ENCODE measurements at regions not wholly inside any gene's neighbourhood (a gene's known extent, or its start where the extent isn't known, plus 50 kb on each side); places are given as distances from the start of the nearest gene placed in this dataset.

- TF ChIP-seq, protein P1, sequence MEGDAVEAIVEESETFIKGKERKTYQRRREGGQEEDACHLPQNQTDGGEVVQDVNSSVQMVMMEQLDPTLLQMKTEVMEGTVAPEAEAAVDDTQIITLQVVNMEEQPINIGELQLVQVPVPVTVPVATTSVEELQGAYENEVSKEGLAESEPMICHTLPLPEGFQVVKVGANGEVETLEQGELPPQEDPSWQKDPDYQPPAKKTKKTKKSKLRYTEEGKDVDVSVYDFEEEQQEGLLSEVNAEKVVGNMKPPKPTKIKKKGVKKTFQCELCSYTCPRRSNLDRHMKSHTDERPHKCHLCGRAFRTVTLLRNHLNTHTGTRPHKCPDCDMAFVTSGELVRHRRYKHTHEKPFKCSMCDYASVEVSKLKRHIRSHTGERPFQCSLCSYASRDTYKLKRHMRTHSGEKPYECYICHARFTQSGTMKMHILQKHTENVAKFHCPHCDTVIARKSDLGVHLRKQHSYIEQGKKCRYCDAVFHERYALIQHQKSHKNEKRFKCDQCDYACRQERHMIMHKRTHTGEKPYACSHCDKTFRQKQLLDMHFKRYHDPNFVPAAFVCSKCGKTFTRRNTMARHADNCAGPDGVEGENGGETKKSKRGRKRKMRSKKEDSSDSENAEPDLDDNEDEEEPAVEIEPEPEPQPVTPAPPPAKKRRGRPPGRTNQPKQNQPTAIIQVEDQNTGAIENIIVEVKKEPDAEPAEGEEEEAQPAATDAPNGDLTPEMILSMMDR (IDR thresholded peaks at IDR 0.05; ENCODE audit: poor library complexity, severe bottlenecking): no peak
- Histone ChIP-seq H3K27me3 (ENCODE audit: insufficient read depth, poor library complexity, severe bottlenecking) (peaks cover 47% of the 10 kb centered on the region), H3K4me1 (ENCODE audit: insufficient read depth, poor library complexity, severe bottlenecking) (no peaks in the 10 kb centered on the region), H3K4me3 (ENCODE audit: severe bottlenecking) (no peak overlapping the region), H3K36me3 (ENCODE audit: low read depth) (no peaks in the 10 kb centered on the region), H3K9me3 (ENCODE audit: severe bottlenecking) (no peaks in the 10 kb centered on the region), H3K27ac (ENCODE audit: poor library complexity, severe bottlenecking) (no peak overlapping the region)
- ATAC-seq (ENCODE audit: low read depth) (no peak), DNase-seq (ENCODE audit: low spot score) (no peak)
Measured at GRCh38 chr16:86324320-86324719, 186.0 kb upstream of the FOXF1 start.

- H3K9me3 ChIP-seq (ENCODE audit: severe bottlenecking): no peaks in the 10 kb centered on the region
- peaks cover 55% of the 10 kb centered on the region for H3K27me3 ChIP-seq (ENCODE audit: insufficient read depth, poor library complexity, severe bottlenecking)
- H3K4me1 ChIP-seq (ENCODE audit: insufficient read depth, poor library complexity, severe bottlenecking): no peaks in the 10 kb centered on the region
- H3K4me3 ChIP-seq (ENCODE audit: severe bottlenecking): no peak overlapping the region
- H3K36me3 ChIP-seq (ENCODE audit: low read depth): no peaks in the 10 kb centered on the region
- ATAC-seq (ENCODE audit: low read depth): no peak
- DNase-seq (ENCODE audit: low spot score): no peak
- no peak overlapping the region for H3K27ac ChIP-seq (ENCODE audit: poor library complexity, severe bottlenecking)
- TF ChIP-seq, protein P1 (IDR thresholded peaks at IDR 0.05; ENCODE audit: poor library complexity, severe bottlenecking): no peak
Measured at GRCh38 chr16:86325360-86325759, 185.0 kb upstream of the FOXF1 start.

DNA sequence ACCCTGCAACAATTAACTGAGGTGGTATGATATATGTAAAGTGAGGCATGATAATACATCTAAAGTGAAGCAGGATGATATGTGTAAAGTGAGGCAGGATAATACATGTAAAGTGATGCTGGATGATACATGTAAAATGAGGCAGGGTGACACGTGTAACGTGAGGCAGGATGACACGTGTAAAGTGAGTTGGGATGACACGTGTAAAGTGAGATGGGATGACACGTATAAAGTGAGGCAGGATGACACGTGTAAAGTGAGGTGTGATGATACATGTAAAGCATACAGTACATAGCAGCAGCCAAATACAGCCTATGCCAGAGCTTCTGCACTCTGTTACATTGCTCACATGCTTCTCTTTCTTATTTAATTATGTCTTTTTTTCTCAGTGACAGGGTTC is 184.4 kb upstream of the FOXF1 start:
- TF ChIP-seq, protein P1 (IDR thresholded peaks at IDR 0.05; ENCODE audit: poor library complexity, severe bottlenecking): no peak
- no peak overlapping the region for H3K27ac ChIP-seq (ENCODE audit: poor library complexity, severe bottlenecking)
- no peaks in the 10 kb centered on the region for H3K9me3 ChIP-seq (ENCODE audit: severe bottlenecking)
- no peak for ATAC-seq (ENCODE audit: low read depth)
- no peaks in the 10 kb centered on the region for H3K36me3 ChIP-seq (ENCODE audit: low read depth)
- no peak for DNase-seq (ENCODE audit: low spot score)
- H3K27me3 ChIP-seq (ENCODE audit: insufficient read depth, poor library complexity, severe bottlenecking): peaks cover 60% of the 10 kb centered on the region
- no peaks in the 10 kb centered on the region for H3K4me1 ChIP-seq (ENCODE audit: insufficient read depth, poor library complexity, severe bottlenecking)
- no peak overlapping the region for H3K4me3 ChIP-seq (ENCODE audit: severe bottlenecking)

- DNase-seq (ENCODE audit: low spot score) (no peak), ATAC-seq (ENCODE audit: low read depth) (no peak)
- Histone ChIP-seq H3K36me3 (ENCODE audit: low read depth) (no peaks in the 10 kb centered on the region), H3K4me3 (ENCODE audit: severe bottlenecking) (no peak overlapping the region), H3K27ac (ENCODE audit: poor library complexity, severe bottlenecking) (no peak overlapping the region), H3K27me3 (ENCODE audit: insufficient read depth, poor library complexity, severe bottlenecking) (peaks cover 64% of the 10 kb centered on the region), H3K4me1 (ENCODE audit: insufficient read depth, poor library complexity, severe bottlenecking) (no peaks in the 10 kb centered on the region), H3K9me3 (ENCODE audit: severe bottlenecking) (no peaks in the 10 kb centered on the region)
- TF ChIP-seq, protein P1 (IDR thresholded peaks at IDR 0.05; ENCODE audit: poor library complexity, severe bottlenecking): no peak
Measured at GRCh38 chr16:86327321-86327720, 183.0 kb upstream of the FOXF1 start.

DNA sequence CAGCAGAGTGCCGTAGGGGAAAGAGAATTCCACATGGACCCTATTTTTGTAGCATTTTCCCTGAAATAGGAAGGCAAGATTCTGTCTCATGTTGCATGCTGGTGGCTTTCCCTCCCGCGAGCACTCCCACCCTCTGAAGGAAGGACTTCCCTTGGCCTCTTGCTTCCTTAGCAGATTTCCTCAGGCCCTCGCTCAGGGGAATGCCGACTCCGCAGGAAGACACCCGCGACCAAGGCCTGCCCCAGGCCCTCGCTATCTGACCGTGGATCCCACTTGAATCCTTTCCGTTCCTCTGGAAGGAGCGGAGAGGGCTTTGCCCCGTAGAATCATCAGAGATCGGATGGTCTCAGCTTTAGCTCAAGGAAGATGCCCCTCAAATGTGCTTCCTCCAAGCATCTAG is 179.4 kb upstream of the FOXF1 start:
- TF ChIP-seq, protein P1 (IDR thresholded peaks at IDR 0.05; ENCODE audit: poor library complexity, severe bottlenecking): no peak
- no peak overlapping the region for H3K27ac ChIP-seq (ENCODE audit: poor library complexity, severe bottlenecking)
- H3K36me3 ChIP-seq (ENCODE audit: low read depth): no peaks in the 10 kb centered on the region
- peak; percentile 38 for DNase-seq (ENCODE audit: low spot score)
- no peak for ATAC-seq (ENCODE audit: low read depth)
- no peaks in the 10 kb centered on the region for H3K9me3 ChIP-seq (ENCODE audit: severe bottlenecking)
- H3K4me3 ChIP-seq (ENCODE audit: severe bottlenecking): no peak overlapping the region
- H3K27me3 ChIP-seq (ENCODE audit: insufficient read depth, poor library complexity, severe bottlenecking): peaks cover 88% of the 10 kb centered on the region
- no peaks in the 10 kb centered on the region for H3K4me1 ChIP-seq (ENCODE audit: insufficient read depth, poor library complexity, severe bottlenecking)
